ENCODE measurements at regions not wholly inside any gene's neighbourhood (a gene's known extent, or its start where the extent isn't known, plus 50 kb on each side); places are given as distances from the start of the nearest gene placed in this dataset.
"Not testable (repeated sequence)": the region's sequence is repeated elsewhere in the genome, so short reads cannot be mapped to it uniquely, and the experiment has no call there.

GRCh38 chr5:74516211-74516636, 124.3 kb downstream of the ENC1 start:
- H3K4me3 ChIP-seq (ENCODE audit: extremely low read depth, insufficient read depth, low read length, poor library complexity, severe bottlenecking) = no peak overlapping the region
- peak overlapping the region; percentile 84 for H3K27ac ChIP-seq (ENCODE audit: low read depth, low read length, severe bottlenecking)
- no peaks in the 10 kb centered on the region for H3K9me3 ChIP-seq (ENCODE audit: control insufficient read depth, low read length)
- WGBS, 2 experiments (ENCODE audit: insufficient coverage in 2 of 2) = 0% methylated on average over 1 of the region's 2 CpGs
- H3K4me1 ChIP-seq (ENCODE audit: control insufficient read depth, insufficient read depth, low read length, poor library complexity, severe bottlenecking) = peaks cover 34% of the 10 kb centered on the region
- no peaks in the 10 kb centered on the region for H3K36me3 ChIP-seq (ENCODE audit: control insufficient read depth, insufficient read depth, low read length)

GRCh38 chr5:74514888-74515551, 125.5 kb downstream of the ENC1 start:
- H3K4me3 ChIP-seq (ENCODE audit: extremely low read depth, insufficient read depth, low read length, poor library complexity, severe bottlenecking) = no peak overlapping the region
- H3K36me3 ChIP-seq (ENCODE audit: control insufficient read depth, insufficient read depth, low read length) = no peaks in the 10 kb centered on the region
- 78 to 83% methylated on average over 4 of the region's 4 CpGs for WGBS, 2 experiments (ENCODE audit: insufficient coverage in 2 of 2)
- H3K4me1 ChIP-seq (ENCODE audit: control insufficient read depth, insufficient read depth, low read length, poor library complexity, severe bottlenecking) = peaks cover 34% of the 10 kb centered on the region
- no peak overlapping the region for H3K27ac ChIP-seq (ENCODE audit: low read depth, low read length, severe bottlenecking)
- no peaks in the 10 kb centered on the region for H3K9me3 ChIP-seq (ENCODE audit: control insufficient read depth, low read length)

GRCh38 chr5:74511770-74512169, 128.8 kb downstream of the ENC1 start:
- no CpG with 5 or more reads among the region's 2 CpGs for WGBS, 2 experiments (ENCODE audit: insufficient coverage in 2 of 2)
- not testable (repeated sequence) for H3K36me3 ChIP-seq (ENCODE audit: control insufficient read depth, insufficient read depth, low read length); H3K4me3 ChIP-seq (ENCODE audit: extremely low read depth, insufficient read depth, low read length, poor library complexity, severe bottlenecking); H3K27ac ChIP-seq (ENCODE audit: low read depth, low read length, severe bottlenecking); H3K9me3 ChIP-seq (ENCODE audit: control insufficient read depth, low read length)
- H3K4me1 ChIP-seq (ENCODE audit: control insufficient read depth, insufficient read depth, low read length, poor library complexity, severe bottlenecking) = peaks cover 25% of the 10 kb centered on the region

DNA sequence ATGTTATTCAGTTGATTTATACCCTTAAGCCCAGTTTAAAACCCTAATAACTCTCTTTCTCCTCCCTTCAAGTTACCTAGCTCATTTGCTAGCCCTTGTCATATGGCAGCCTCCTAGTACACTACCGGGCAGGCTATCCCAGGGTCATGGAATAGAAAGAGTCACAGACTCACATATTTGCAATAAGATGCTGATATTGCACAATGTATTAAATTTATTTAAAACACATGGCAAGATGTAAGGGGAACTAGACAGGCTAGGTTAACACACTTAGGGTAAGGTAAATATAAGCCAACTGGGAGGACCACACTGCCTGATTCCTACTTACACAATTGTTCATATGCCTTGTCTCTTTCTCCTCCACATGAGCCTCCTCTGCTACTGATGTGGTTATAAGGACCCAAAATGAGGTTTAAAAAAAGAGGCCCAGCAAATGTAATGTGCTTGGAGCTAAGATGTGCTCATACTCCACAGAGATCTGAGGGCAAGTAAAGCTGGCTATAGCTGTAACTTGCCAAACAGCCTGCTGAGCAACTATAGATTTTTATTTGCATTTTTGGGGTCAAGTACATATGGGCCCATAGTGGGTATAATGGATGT, 130.0 kb downstream of the ENC1 start:
- no peak overlapping the region for H3K4me3 ChIP-seq (ENCODE audit: extremely low read depth, insufficient read depth, low read length, poor library complexity, severe bottlenecking)
- H3K36me3 ChIP-seq (ENCODE audit: control insufficient read depth, insufficient read depth, low read length) = no peaks in the 10 kb centered on the region
- H3K27ac ChIP-seq (ENCODE audit: low read depth, low read length, severe bottlenecking) = no peak overlapping the region
- WGBS, 2 experiments (ENCODE audit: insufficient coverage in 2 of 2) = no CpG with 5 or more reads among the region's 1 CpG
- H3K9me3 ChIP-seq (ENCODE audit: control insufficient read depth, low read length) = no peaks in the 10 kb centered on the region
- peaks cover 16% of the 10 kb centered on the region for H3K4me1 ChIP-seq (ENCODE audit: control insufficient read depth, insufficient read depth, low read length, poor library complexity, severe bottlenecking)

GRCh38 chr5:74507370-74508005, 133.0 kb downstream of the ENC1 start:
- 85% methylated on average over 5 to 6 of the region's 6 CpGs for WGBS, 2 experiments (ENCODE audit: insufficient coverage in 2 of 2)
- Histone ChIP-seq H3K27ac (ENCODE audit: low read depth, low read length, severe bottlenecking) (no peak overlapping the region), H3K4me3 (ENCODE audit: extremely low read depth, insufficient read depth, low read length, poor library complexity, severe bottlenecking) (no peak overlapping the region), H3K36me3 (ENCODE audit: control insufficient read depth, insufficient read depth, low read length) (no peaks in the 10 kb centered on the region), H3K4me1 (ENCODE audit: control insufficient read depth, insufficient read depth, low read length, poor library complexity, severe bottlenecking) (peaks cover 5% of the 10 kb centered on the region), H3K9me3 (ENCODE audit: control insufficient read depth, low read length) (no peaks in the 10 kb centered on the region)

DNA sequence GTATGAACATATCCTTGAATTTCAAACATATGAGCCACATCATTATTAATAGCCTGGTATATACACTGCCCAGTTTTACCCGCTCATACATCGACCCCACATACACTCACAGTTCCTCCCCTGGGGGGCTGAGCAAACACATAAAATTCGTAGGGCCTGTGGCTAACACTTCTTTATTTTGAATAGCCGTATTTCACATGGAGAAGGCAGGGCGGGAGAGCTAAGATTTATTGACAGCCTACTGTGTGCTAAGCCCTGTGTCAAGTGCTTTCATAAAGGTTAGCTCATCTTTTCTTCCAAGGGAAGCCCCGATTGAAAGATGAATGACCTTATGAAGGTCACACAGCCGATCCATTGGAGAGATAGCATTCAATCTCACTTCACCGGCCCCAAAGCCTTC, 134.4 kb downstream of the ENC1 start:
- H3K4me3 ChIP-seq (ENCODE audit: extremely low read depth, insufficient read depth, low read length, poor library complexity, severe bottlenecking) = no peak overlapping the region
- no peaks in the 10 kb centered on the region for H3K9me3 ChIP-seq (ENCODE audit: control insufficient read depth, low read length)
- H3K4me1 ChIP-seq (ENCODE audit: control insufficient read depth, insufficient read depth, low read length, poor library complexity, severe bottlenecking) = peaks cover 8% of the 10 kb centered on the region
- WGBS, 2 experiments (ENCODE audit: insufficient coverage in 2 of 2) = 74 to 85% methylated on average over 8 of the region's 8 CpGs
- H3K27ac ChIP-seq (ENCODE audit: low read depth, low read length, severe bottlenecking) = no peak overlapping the region
- no peaks in the 10 kb centered on the region for H3K36me3 ChIP-seq (ENCODE audit: control insufficient read depth, insufficient read depth, low read length)

GRCh38 chr5:74504463-74504862, 136.1 kb downstream of the ENC1 start:
- no peak overlapping the region for H3K4me3 ChIP-seq (ENCODE audit: extremely low read depth, insufficient read depth, low read length, poor library complexity, severe bottlenecking)
- no peaks in the 10 kb centered on the region for H3K9me3 ChIP-seq (ENCODE audit: control insufficient read depth, low read length)
- no peaks in the 10 kb centered on the region for H3K36me3 ChIP-seq (ENCODE audit: control insufficient read depth, insufficient read depth, low read length)
- peaks cover 22% of the 10 kb centered on the region for H3K4me1 ChIP-seq (ENCODE audit: control insufficient read depth, insufficient read depth, low read length, poor library complexity, severe bottlenecking)
- WGBS, 2 experiments (ENCODE audit: insufficient coverage in 2 of 2) = 86 to 92% methylated on average over 1 to 3 of the region's 3 CpGs
- H3K27ac ChIP-seq (ENCODE audit: low read depth, low read length, severe bottlenecking) = no peak overlapping the region

GRCh38 chr5:74502479-74502950, 138.0 kb downstream of the ENC1 start:
- H3K27ac ChIP-seq (ENCODE audit: low read depth, low read length, severe bottlenecking) = no peak overlapping the region
- H3K4me3 ChIP-seq (ENCODE audit: extremely low read depth, insufficient read depth, low read length, poor library complexity, severe bottlenecking) = no peak overlapping the region
- WGBS, 2 experiments (ENCODE audit: insufficient coverage in 2 of 2) = 73 to 83% methylated on average over 1 to 2 of the region's 3 CpGs
- no peaks in the 10 kb centered on the region for H3K9me3 ChIP-seq (ENCODE audit: control insufficient read depth, low read length)
- no peaks in the 10 kb centered on the region for H3K36me3 ChIP-seq (ENCODE audit: control insufficient read depth, insufficient read depth, low read length)
- peaks cover 30% of the 10 kb centered on the region for H3K4me1 ChIP-seq (ENCODE audit: control insufficient read depth, insufficient read depth, low read length, poor library complexity, severe bottlenecking)

DNA sequence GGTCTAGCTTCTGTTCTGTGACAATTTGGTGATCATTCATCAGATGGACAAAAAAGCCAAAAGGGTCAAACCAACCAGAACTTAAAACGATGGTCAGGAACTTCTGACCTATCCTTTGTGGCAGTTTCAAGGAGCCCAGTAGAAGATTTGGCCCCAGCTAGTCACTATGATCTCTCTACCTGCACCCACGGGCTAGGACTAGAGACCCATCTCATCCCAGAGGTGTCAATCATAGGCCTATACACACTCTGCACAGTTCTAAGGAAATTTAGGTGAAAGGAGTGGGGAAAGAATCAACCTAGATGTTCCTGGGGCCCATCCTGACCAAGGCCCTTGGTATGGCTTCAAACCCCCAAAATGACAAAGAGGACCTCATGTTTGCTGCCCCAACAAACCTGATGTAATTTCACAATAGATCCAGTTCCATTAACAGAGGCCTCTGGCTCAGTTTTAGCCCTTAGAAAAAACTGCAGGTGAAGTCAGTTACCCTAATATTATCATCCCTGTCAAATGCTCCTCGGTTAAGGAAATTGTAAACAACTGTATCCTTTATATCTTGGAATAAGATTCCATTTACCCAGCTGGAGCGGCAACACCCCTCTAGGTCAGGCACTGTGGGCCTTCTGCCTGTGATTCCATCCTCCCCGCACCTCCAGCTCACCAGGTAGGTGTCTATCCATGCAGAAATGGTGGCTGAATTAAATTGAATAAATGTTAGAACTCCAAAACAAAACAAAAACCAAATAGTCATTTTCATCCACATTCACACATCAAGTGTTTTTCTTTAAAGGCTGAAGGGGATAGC, 138.7 kb downstream of the ENC1 start:
- no peaks in the 10 kb centered on the region for H3K9me3 ChIP-seq (ENCODE audit: control insufficient read depth, low read length)

GRCh38 chr5:74500110-74500917, 140.2 kb downstream of the ENC1 start:
- Histone ChIP-seq H3K9me3 (ENCODE audit: control insufficient read depth, low read length) (no peaks in the 10 kb centered on the region), H3K36me3 (ENCODE audit: control insufficient read depth, insufficient read depth, low read length) (no peaks in the 10 kb centered on the region), H3K4me1 (ENCODE audit: control insufficient read depth, insufficient read depth, low read length, poor library complexity, severe bottlenecking) (peaks cover 31% of the 10 kb centered on the region), H3K27ac (ENCODE audit: low read depth, low read length, severe bottlenecking) (peak overlapping the region; percentile 83), H3K4me3 (ENCODE audit: extremely low read depth, insufficient read depth, low read length, poor library complexity, severe bottlenecking) (no peak overlapping the region)
- 36 to 47% methylated on average over 3 of the region's 9 CpGs for WGBS, 2 experiments (ENCODE audit: insufficient coverage in 2 of 2)

More for the DNA sequence above, 138.7 kb downstream of the ENC1 start:
- Histone ChIP-seq H3K4me3 (ENCODE audit: extremely low read depth, insufficient read depth, low read length, poor library complexity, severe bottlenecking) (no peak overlapping the region), H3K36me3 (ENCODE audit: control insufficient read depth, insufficient read depth, low read length) (no peaks in the 10 kb centered on the region), H3K27ac (ENCODE audit: low read depth, low read length, severe bottlenecking) (no peak overlapping the region), H3K4me1 (ENCODE audit: control insufficient read depth, insufficient read depth, low read length, poor library complexity, severe bottlenecking) (peaks cover 31% of the 10 kb centered on the region)
- 89 to 100% methylated on average over 1 of the region's 5 CpGs for WGBS, 2 experiments (ENCODE audit: insufficient coverage in 2 of 2)

Measured in mesodermal cell (in vitro differentiated cells).